Karpas-422 (cell line): ENCODE measurements at regions not wholly inside any gene's neighbourhood (a gene's known extent, or its start where the extent isn't known, plus 50 kb on each side); places are given as distances from the start of the nearest gene placed in this dataset.
A peak's percentile ranks its signal among the peaks of the same experiment; 100 is the strongest.
"Not testable (repeated sequence)": the region's sequence is repeated elsewhere in the genome, so short reads cannot be mapped to it uniquely, and the experiment has no call there.

Source experiments
- DNase-seq: peaks from one replicate; pipeline ENCODE4 v3.0.0-alpha.2; 2015
- H2AFZ ChIP-seq: fragments of 200-600 bp; sonication (generic); 2 replicates; pipeline ENCODE4 v1.6.1; 2014; ENCODE audit warnings: antibody characterized with exemption, low read length, mixed read lengths
- H3K27ac ChIP-seq: fragments of 200-600 bp; sonication (generic); 2 replicates; pipeline ENCODE4 v1.5.1; 2014; ENCODE audit warnings: mild to moderate bottlenecking, low read length, moderate library complexity
- H3K27me3 ChIP-seq: fragments of 200-600 bp; sonication (generic); 2 replicates; pipeline ENCODE4 v1.6.1; 2014; ENCODE audit warnings: low read length, mixed read lengths
- H3K36me3 ChIP-seq: fragments of 200-600 bp; sonication (generic); 2 replicates; pipeline ENCODE4 v1.6.1; 2014; ENCODE audit warnings: low read length, mixed read lengths; ENCODE audit not compliant: insufficient read depth
- H3K4me1 ChIP-seq: fragments of 200-600 bp; sonication (generic); 2 replicates; pipeline ENCODE4 v1.6.1; 2014; ENCODE audit warnings: mild to moderate bottlenecking, low read length, mixed read lengths
- H3K4me2 ChIP-seq: fragments of 200-600 bp; sonication (generic); 2 replicates; pipeline ENCODE4 v1.6.1; 2014; ENCODE audit warnings: low read length, low read depth, mild to moderate bottlenecking; ENCODE audit not compliant: poor library complexity, severe bottlenecking
- H3K4me3 ChIP-seq: fragments of 200-600 bp; sonication (generic); 2 replicates; pipeline ENCODE4 v1.5.1; 2014; ENCODE audit warnings: mild to moderate bottlenecking, antibody characterized with exemption, low read length, mixed read lengths
- H3K79me2 ChIP-seq: fragments of 200-600 bp; sonication (generic); 2 replicates; pipeline ENCODE4 v1.6.1; 2014; ENCODE audit warnings: mild to moderate bottlenecking, low read length, mixed read lengths
- H3K9ac ChIP-seq: fragments of 200-600 bp; sonication (generic); 2 replicates; pipeline ENCODE4 v1.6.0; 2014; ENCODE audit warnings: low read length
- H3K9me2 ChIP-seq: fragments of 200-600 bp; sonication (generic), shearing (Covaris generic); replicated peaks from 2 replicates; pipeline ENCODE4 v1.6.0; 2014; ENCODE audit warnings: mild to moderate bottlenecking, low read length, moderate library complexity; ENCODE audit not compliant: insufficient read depth
- H3K9me3 ChIP-seq: fragments of 300-700, 200-600 bp; sonication (generic); 2 replicates; pipeline ENCODE4 v1.6.1; 2014; ENCODE audit warnings: low read length, mixed read lengths
- H4K20me1 ChIP-seq: fragments of 200-600 bp; sonication (generic); 2 replicates; pipeline ENCODE4 v1.6.1; 2014; ENCODE audit warnings: mild to moderate bottlenecking, antibody characterized with exemption, low read length, low read depth; ENCODE audit not compliant: insufficient read depth

- H2AFZ ChIP-seq, result no peak overlapping the region
Observed at GRCh38 chr15:78708713-78709260, 67.8 kb upstream of the CHRNB4 start.

GRCh38 chr15:78706481-78707235 lies 65.6 kb upstream of the CHRNB4 start:
- H2AFZ ChIP-seq, DNase-seq, H3K27ac ChIP-seq, H3K4me3 ChIP-seq, H3K9ac ChIP-seq, H3K27me3 ChIP-seq, H3K9me3 ChIP-seq, H3K4me1 ChIP-seq, H3K79me2 ChIP-seq, H3K36me3 ChIP-seq, H4K20me1 ChIP-seq, H3K4me2 ChIP-seq, H3K9me2 ChIP-seq: not testable (repeated sequence)

More at GRCh38 chr15:78708713-78709260, 67.8 kb upstream of the CHRNB4 start:
- Histone ChIP-seq H3K9me2 (no peaks in the 10 kb centered on the region), H3K4me1 (no peaks in the 10 kb centered on the region), H4K20me1 (no peaks in the 10 kb centered on the region), H3K79me2 (no peaks in the 10 kb centered on the region), H3K9me3 (no peaks in the 10 kb centered on the region), H3K27me3 (no peaks in the 10 kb centered on the region), H3K36me3 (no peaks in the 10 kb centered on the region), H3K4me3 (no peak overlapping the region), H3K27ac (no peak overlapping the region), H3K4me2 (no peak overlapping the region), H3K9ac (no peak overlapping the region)
- DNase-seq, result no peak

- H3K27ac ChIP-seq, H2AFZ ChIP-seq, H3K36me3 ChIP-seq, H3K27me3 ChIP-seq, H3K9me3 ChIP-seq, H3K79me2 ChIP-seq, H3K9me2 ChIP-seq, H3K9ac ChIP-seq, H3K4me1 ChIP-seq, H3K4me2 ChIP-seq, DNase-seq, H3K4me3 ChIP-seq, H4K20me1 ChIP-seq: not testable (repeated sequence)
Observed at GRCh38 chr15:78703334-78704056, 62.5 kb upstream of the CHRNB4 start.

GRCh38 chr15:78702609-78703333 lies 61.8 kb upstream of the CHRNB4 start:
- no peaks in the 10 kb centered on the region for H3K36me3 ChIP-seq
- H3K27ac ChIP-seq, result no peak overlapping the region
- H3K4me3 ChIP-seq, result no peak overlapping the region
- H3K4me2 ChIP-seq, result no peak overlapping the region
- H3K9me3 ChIP-seq, result no peaks in the 10 kb centered on the region
- no peak overlapping the region for H3K9ac ChIP-seq
- no peaks in the 10 kb centered on the region for H3K4me1 ChIP-seq
- DNase-seq, result no peak
- H3K9me2 ChIP-seq, result no peaks in the 10 kb centered on the region
- no peaks in the 10 kb centered on the region for H3K79me2 ChIP-seq
- no peaks in the 10 kb centered on the region for H3K27me3 ChIP-seq
- no peaks in the 10 kb centered on the region for H4K20me1 ChIP-seq
- no peak overlapping the region for H2AFZ ChIP-seq

- no peak overlapping the region for H3K27ac ChIP-seq
- DNase-seq, result no peak
- H3K9ac ChIP-seq, result no peak overlapping the region
- H3K4me3 ChIP-seq, result no peak overlapping the region
- H3K9me2 ChIP-seq, result no peaks in the 10 kb centered on the region
- no peak overlapping the region for H2AFZ ChIP-seq
- H3K27me3 ChIP-seq, result no peaks in the 10 kb centered on the region
- no peak overlapping the region for H3K4me2 ChIP-seq
- H3K9me3 ChIP-seq, result no peaks in the 10 kb centered on the region
- H3K4me1 ChIP-seq, result no peaks in the 10 kb centered on the region
- no peaks in the 10 kb centered on the region for H4K20me1 ChIP-seq
- H3K79me2 ChIP-seq, result no peaks in the 10 kb centered on the region
- H3K36me3 ChIP-seq, result no peaks in the 10 kb centered on the region
Observed at GRCh38 chr15:78697449-78697848, 56.4 kb upstream of the CHRNB4 start.

GRCh38 chr15:78696436-78696835 lies 55.4 kb upstream of the CHRNB4 start:
- Histone ChIP-seq H3K79me2 (no peaks in the 10 kb centered on the region), H3K4me3 (no peak overlapping the region), H3K9me2 (no peaks in the 10 kb centered on the region), H3K9me3 (no peaks in the 10 kb centered on the region), H3K4me2 (no peak overlapping the region), H3K4me1 (no peaks in the 10 kb centered on the region), H3K36me3 (no peaks in the 10 kb centered on the region), H3K9ac (no peak overlapping the region), H2AFZ (no peak overlapping the region), H3K27ac (no peak overlapping the region), H4K20me1 (no peaks in the 10 kb centered on the region), H3K27me3 (no peaks in the 10 kb centered on the region)
- no peak for DNase-seq

- Histone ChIP-seq H3K27ac (no peak overlapping the region), H3K36me3 (no peaks in the 10 kb centered on the region), H3K27me3 (no peaks in the 10 kb centered on the region), H4K20me1 (no peaks in the 10 kb centered on the region), H3K9me2 (no peaks in the 10 kb centered on the region), H3K9me3 (no peaks in the 10 kb centered on the region), H3K4me1 (no peaks in the 10 kb centered on the region), H2AFZ (no peak overlapping the region), H3K9ac (no peak overlapping the region), H3K79me2 (no peaks in the 10 kb centered on the region), H3K4me3 (no peak overlapping the region), H3K4me2 (no peak overlapping the region)
- no peak for DNase-seq
Observed at GRCh38 chr15:78695854-78696253, 54.8 kb upstream of the CHRNB4 start.

- Histone ChIP-seq H3K27me3 (no peaks in the 10 kb centered on the region), H3K79me2 (no peaks in the 10 kb centered on the region)
Observed at GRCh38 chr15:78695046-78695671, 54.1 kb upstream of the CHRNB4 start.

More at GRCh38 chr15:78695046-78695671, 54.1 kb upstream of the CHRNB4 start:
- DNase-seq, result peak; percentile 58
- H4K20me1 ChIP-seq, result no peaks in the 10 kb centered on the region
- no peaks in the 10 kb centered on the region for H3K4me1 ChIP-seq
- no peak overlapping the region for H3K9ac ChIP-seq
- no peak overlapping the region for H2AFZ ChIP-seq
- no peaks in the 10 kb centered on the region for H3K36me3 ChIP-seq
- H3K4me2 ChIP-seq, result no peak overlapping the region
- H3K4me3 ChIP-seq, result no peak overlapping the region
- H3K9me3 ChIP-seq, result no peaks in the 10 kb centered on the region
- H3K27ac ChIP-seq, result no peak overlapping the region
- H3K9me2 ChIP-seq, result no peaks in the 10 kb centered on the region
